ENCODE measurements at regions not wholly inside any gene's neighbourhood (a gene's known extent, or its start where the extent isn't known, plus 50 kb on each side); places are given as distances from the start of the nearest gene placed in this dataset.

DNA sequence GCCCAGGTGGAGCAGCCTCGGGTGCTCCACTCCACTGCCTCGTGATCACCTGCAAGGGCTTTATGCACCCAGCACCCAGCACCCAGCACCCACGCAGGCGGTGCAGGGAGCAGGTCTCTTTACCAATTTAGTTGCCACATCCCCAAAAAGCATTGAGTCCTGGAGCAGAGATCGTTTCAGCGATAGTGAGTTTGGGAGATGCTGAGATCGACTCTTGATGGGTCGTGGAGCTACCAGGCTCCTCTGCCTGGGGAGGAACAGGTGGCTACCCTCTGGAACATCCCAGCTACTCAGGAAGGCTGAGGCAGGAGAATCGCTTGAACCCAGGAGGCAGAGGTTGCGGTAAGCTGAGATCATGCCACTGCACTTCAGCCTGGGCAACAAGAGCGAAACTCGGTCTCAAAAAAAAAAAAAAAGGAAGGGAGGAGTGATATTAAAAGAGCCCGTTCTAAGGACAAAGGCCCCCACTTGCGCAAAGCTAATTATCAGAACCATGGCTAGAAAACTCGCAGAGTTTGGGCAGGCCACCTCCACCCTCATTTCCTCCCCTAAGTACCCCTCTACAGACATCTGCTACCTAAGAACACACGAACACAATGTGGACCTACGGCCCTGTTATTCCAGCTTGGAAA, 106.5 kb upstream of the SLC45A1 start:
- H3K4me3 ChIP-seq (ENCODE audit: low read length), result no peak overlapping the region
- TF ChIP-seq TAF1 (IDR thresholded peaks at IDR 0.05; ENCODE audit: low read depth) (no peak), RAD21 (conservative IDR thresholded peaks at IDR 0.05) (no peak), EP300 (conservative IDR thresholded peaks at IDR 0.05; ENCODE audit: poor library complexity, severe bottlenecking) (no peak), POLR2AphosphoS5 (IDR thresholded peaks at IDR 0.05) (no peak), EZH2 (IDR thresholded peaks at IDR 0.05; ENCODE audit: borderline replicate concordance, insufficient read depth, low read length, poor library complexity, severe bottlenecking) (no peak), MXI1 (conservative IDR thresholded peaks at IDR 0.05; ENCODE audit: poor library complexity, severe bottlenecking) (no peak), SMC3 (conservative IDR thresholded peaks at IDR 0.05; ENCODE audit: poor library complexity) (no peak)
- TF ChIP-seq, protein P1, sequence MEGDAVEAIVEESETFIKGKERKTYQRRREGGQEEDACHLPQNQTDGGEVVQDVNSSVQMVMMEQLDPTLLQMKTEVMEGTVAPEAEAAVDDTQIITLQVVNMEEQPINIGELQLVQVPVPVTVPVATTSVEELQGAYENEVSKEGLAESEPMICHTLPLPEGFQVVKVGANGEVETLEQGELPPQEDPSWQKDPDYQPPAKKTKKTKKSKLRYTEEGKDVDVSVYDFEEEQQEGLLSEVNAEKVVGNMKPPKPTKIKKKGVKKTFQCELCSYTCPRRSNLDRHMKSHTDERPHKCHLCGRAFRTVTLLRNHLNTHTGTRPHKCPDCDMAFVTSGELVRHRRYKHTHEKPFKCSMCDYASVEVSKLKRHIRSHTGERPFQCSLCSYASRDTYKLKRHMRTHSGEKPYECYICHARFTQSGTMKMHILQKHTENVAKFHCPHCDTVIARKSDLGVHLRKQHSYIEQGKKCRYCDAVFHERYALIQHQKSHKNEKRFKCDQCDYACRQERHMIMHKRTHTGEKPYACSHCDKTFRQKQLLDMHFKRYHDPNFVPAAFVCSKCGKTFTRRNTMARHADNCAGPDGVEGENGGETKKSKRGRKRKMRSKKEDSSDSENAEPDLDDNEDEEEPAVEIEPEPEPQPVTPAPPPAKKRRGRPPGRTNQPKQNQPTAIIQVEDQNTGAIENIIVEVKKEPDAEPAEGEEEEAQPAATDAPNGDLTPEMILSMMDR (IDR thresholded peaks at IDR 0.05; ENCODE audit: poor library complexity, severe bottlenecking), result no peak
- TF ChIP-seq, protein P2, sequence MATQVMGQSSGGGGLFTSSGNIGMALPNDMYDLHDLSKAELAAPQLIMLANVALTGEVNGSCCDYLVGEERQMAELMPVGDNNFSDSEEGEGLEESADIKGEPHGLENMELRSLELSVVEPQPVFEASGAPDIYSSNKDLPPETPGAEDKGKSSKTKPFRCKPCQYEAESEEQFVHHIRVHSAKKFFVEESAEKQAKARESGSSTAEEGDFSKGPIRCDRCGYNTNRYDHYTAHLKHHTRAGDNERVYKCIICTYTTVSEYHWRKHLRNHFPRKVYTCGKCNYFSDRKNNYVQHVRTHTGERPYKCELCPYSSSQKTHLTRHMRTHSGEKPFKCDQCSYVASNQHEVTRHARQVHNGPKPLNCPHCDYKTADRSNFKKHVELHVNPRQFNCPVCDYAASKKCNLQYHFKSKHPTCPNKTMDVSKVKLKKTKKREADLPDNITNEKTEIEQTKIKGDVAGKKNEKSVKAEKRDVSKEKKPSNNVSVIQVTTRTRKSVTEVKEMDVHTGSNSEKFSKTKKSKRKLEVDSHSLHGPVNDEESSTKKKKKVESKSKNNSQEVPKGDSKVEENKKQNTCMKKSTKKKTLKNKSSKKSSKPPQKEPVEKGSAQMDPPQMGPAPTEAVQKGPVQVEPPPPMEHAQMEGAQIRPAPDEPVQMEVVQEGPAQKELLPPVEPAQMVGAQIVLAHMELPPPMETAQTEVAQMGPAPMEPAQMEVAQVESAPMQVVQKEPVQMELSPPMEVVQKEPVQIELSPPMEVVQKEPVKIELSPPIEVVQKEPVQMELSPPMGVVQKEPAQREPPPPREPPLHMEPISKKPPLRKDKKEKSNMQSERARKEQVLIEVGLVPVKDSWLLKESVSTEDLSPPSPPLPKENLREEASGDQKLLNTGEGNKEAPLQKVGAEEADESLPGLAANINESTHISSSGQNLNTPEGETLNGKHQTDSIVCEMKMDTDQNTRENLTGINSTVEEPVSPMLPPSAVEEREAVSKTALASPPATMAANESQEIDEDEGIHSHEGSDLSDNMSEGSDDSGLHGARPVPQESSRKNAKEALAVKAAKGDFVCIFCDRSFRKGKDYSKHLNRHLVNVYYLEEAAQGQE (IDR thresholded peaks at IDR 0.05; ENCODE audit: borderline replicate concordance), result no peak

DNA sequence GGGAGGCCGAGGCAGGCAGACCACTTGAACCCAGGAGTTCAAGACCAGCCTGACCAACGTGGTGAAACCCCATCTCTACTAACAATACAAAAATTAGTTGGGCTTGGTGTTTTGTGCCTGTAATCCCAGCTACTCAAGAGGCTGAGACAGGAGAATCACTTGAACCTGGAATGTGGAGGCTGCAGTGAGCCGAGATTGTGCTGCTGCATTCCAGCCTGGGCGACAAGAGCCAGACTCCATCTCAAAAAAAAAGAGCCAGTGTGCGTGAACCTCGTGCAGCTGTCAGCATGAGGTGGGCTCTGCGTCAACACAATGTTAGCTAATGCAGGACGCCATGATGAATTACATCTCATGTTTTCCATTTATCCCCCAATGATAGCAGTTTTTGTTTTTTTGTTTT, 110.7 kb upstream of the SLC45A1 start:
- Histone ChIP-seq H3F3A (ENCODE audit: insufficient read depth, low read length, poor library complexity, severe bottlenecking) (no peaks in the 10 kb centered on the region), H3K4me3 (ENCODE audit: low read length) (no peak overlapping the region), H3K79me2 (replicated peaks; ENCODE audit: insufficient read depth, low read length) (no peaks in the 10 kb centered on the region), H3K9me2 (ENCODE audit: insufficient read depth, low read length) (no peaks in the 10 kb centered on the region), H4K20me1 (ENCODE audit: insufficient read depth) (no peaks in the 10 kb centered on the region), H3K9ac (ENCODE audit: low read length) (no peak overlapping the region), H3K4me2 (ENCODE audit: low read length) (no peak overlapping the region), H3K27ac (ENCODE audit: low read length) (no peak overlapping the region), H3K36me3 (ENCODE audit: insufficient read depth, low read length) (no peaks in the 10 kb centered on the region), H3K9me3 (ENCODE audit: low read length) (no peaks in the 10 kb centered on the region), H2AFZ (ENCODE audit: low read depth, low read length) (no peak overlapping the region), H3K27me3 (ENCODE audit: insufficient read depth, low read depth, low read length) (no peaks in the 10 kb centered on the region)
- TF ChIP-seq EP300 (conservative IDR thresholded peaks at IDR 0.05; ENCODE audit: poor library complexity, severe bottlenecking) (no peak), EZH2 (IDR thresholded peaks at IDR 0.05; ENCODE audit: borderline replicate concordance, insufficient read depth, low read length, poor library complexity, severe bottlenecking) (no peak), POLR2AphosphoS5 (IDR thresholded peaks at IDR 0.05) (no peak), SMC3 (conservative IDR thresholded peaks at IDR 0.05; ENCODE audit: poor library complexity) (no peak), MXI1 (conservative IDR thresholded peaks at IDR 0.05; ENCODE audit: poor library complexity, severe bottlenecking) (no peak), TAF1 (IDR thresholded peaks at IDR 0.05; ENCODE audit: low read depth) (no peak)

More for the DNA sequence above, 106.5 kb upstream of the SLC45A1 start:
- no peaks in the 10 kb centered on the region for H3K9me3 ChIP-seq (ENCODE audit: low read length)
- no peaks in the 10 kb centered on the region for H3K27me3 ChIP-seq (ENCODE audit: insufficient read depth, low read depth, low read length)
- no peaks in the 10 kb centered on the region for H3K79me2 ChIP-seq (replicated peaks; ENCODE audit: insufficient read depth, low read length)
- H2AFZ ChIP-seq (ENCODE audit: low read depth, low read length), result no peak overlapping the region
- no peak overlapping the region for H3K9ac ChIP-seq (ENCODE audit: low read length)
- H3K36me3 ChIP-seq (ENCODE audit: insufficient read depth, low read length), result no peaks in the 10 kb centered on the region
- no peaks in the 10 kb centered on the region for H4K20me1 ChIP-seq (ENCODE audit: insufficient read depth)
- no peak overlapping the region for H3K4me2 ChIP-seq (ENCODE audit: low read length)
- no peaks in the 10 kb centered on the region for H3K9me2 ChIP-seq (ENCODE audit: insufficient read depth, low read length)
- no peaks in the 10 kb centered on the region for H3F3A ChIP-seq (ENCODE audit: insufficient read depth, low read length, poor library complexity, severe bottlenecking)
- no peak overlapping the region for H3K27ac ChIP-seq (ENCODE audit: low read length)
